Neural progenitor cell (in vitro differentiated cells): ENCODE measurements at regions not wholly inside any gene's neighbourhood (a gene's known extent, or its start where the extent isn't known, plus 50 kb on each side); places are given as distances from the start of the nearest gene placed in this dataset.

Experiments used
- DNase-seq: peaks from one replicate; pipeline ENCODE4 v3.0.0-alpha.2; 2016; ENCODE audit warnings: low spot score
- H2AFZ ChIP-seq: fragments of 200-600 bp; sonication (generic); replicated peaks from 2 replicates; pipeline ENCODE4 v1.6.1; 2016; ENCODE audit warnings: antibody characterized with exemption
- H3F3A ChIP-seq: fragments of 200-600 bp; sonication (generic); 2 replicates; pipeline ENCODE4 v1.6.1; 2016; ENCODE audit warnings: antibody characterized with exemption, low read depth
- H3K27ac ChIP-seq: fragments of 200-600 bp; sonication (generic); 2 replicates; pipeline ENCODE4 v1.5.1; 2016; ENCODE audit warnings: mild to moderate bottlenecking
- H3K27me3 ChIP-seq: fragments of 200-600 bp; sonication (generic); 2 replicates; pipeline ENCODE4 v1.6.1; 2016; ENCODE audit warnings: mild to moderate bottlenecking, moderate library complexity
- H3K36me3 ChIP-seq: fragments of 200-600 bp; sonication (generic); 2 replicates; pipeline ENCODE4 v1.5.1; 2016
- H3K4me1 ChIP-seq: fragments of 200-600 bp; sonication (generic); 2 replicates; pipeline ENCODE4 v1.6.1; 2016; ENCODE audit warnings: mixed run types
- H3K4me2 ChIP-seq: fragments of 200-600 bp; sonication (generic); 2 replicates; pipeline ENCODE4 v1.6.1; 2016
- H3K4me3 ChIP-seq: fragments of 200-600 bp; sonication (generic); 2 replicates; pipeline ENCODE4 v1.5.1; 2016
- H3K79me2 ChIP-seq: fragments of 200-600 bp; sonication (generic); 2 replicates; pipeline ENCODE4 v1.6.1; 2016; ENCODE audit warnings: low read depth
- H3K9ac ChIP-seq: fragments of 200-600 bp; sonication (generic); 2 replicates; pipeline ENCODE4 v1.6.1; 2016
- H3K9me3 ChIP-seq: fragments of 200-600 bp; sonication (generic); 2 replicates; pipeline ENCODE4 v1.5.1; 2016; ENCODE audit warnings: low read depth
- H4K20me1 ChIP-seq: fragments of 200-600 bp; sonication (generic); 2 replicates; pipeline ENCODE4 v1.6.1; 2016; ENCODE audit warnings: low read depth
- H3K27ac Mint-ChIP-seq: 3 replicates; pipeline ENCODE4 v1.8.0; 2021; ENCODE audit warnings: mixed read lengths
- H3K27me3 Mint-ChIP-seq: 2 replicates; pipeline ENCODE4 v1.8.0; 2022; ENCODE audit warnings: low read depth, mild to moderate bottlenecking, inconsistent platforms, moderate library complexity, mixed read lengths; ENCODE audit not compliant: insufficient read depth
- H3K36me3 Mint-ChIP-seq: 3 replicates; pipeline ENCODE4 v1.8.0; 2021; ENCODE audit warnings: mixed read lengths
- H3K4me1 Mint-ChIP-seq: 3 replicates; pipeline ENCODE4 v1.8.0; 2021; ENCODE audit warnings: mixed read lengths
- H3K4me3 Mint-ChIP-seq: 3 replicates; pipeline ENCODE4 v1.8.0; 2021; ENCODE audit warnings: mild to moderate bottlenecking, moderate library complexity, mixed read lengths
- H3K9me3 Mint-ChIP-seq: 3 replicates; pipeline ENCODE4 v1.8.0; 2020; ENCODE audit warnings: mixed read lengths
- EZH2 ChIP-seq: fragments of 200-600 bp; sonication (generic); IDR thresholded peaks from 2 replicates; pipeline ENCODE4 v1.6.1; 2017; ENCODE audit warnings: antibody characterized with exemption, mild to moderate bottlenecking, moderate library complexity
- EZH2phosphoT487 ChIP-seq: fragments of 200-600 bp; sonication (generic); IDR thresholded peaks from 2 replicates; pipeline ENCODE4 v1.6.1; 2017; ENCODE audit warnings: antibody characterized with exemption
- TF ChIP-seq, protein P1 (sequence below): fragments of 200-600 bp; sonication (generic); IDR thresholded peaks from 2 replicates; pipeline ENCODE4 v1.5.1; 2017; ENCODE audit warnings: antibody characterized with exemption, mild to moderate bottlenecking

DNA sequence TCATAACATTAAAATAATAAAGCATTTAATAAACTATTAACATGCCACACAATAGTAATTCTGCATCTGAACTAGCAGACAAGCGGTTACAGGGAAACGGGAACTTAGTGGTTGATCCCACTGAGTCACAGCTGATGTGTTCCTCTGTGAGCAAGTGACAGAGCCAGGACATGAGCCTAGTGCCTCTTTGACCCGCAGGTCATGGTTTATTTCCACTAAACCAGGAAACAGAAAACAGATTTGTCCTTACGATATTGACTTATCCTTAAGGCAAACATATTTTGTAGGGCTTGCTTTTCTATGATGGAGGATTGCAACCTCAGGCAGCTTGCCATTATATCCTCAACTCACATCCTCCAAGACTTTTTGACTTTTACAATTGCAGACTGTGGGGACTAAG, 987.3 kb downstream of the CCSER2 start:
- Mint-ChIP-seq H3K36me3 (no peaks in the 10 kb centered on the region), H3K4me3 (no peak overlapping the region), H3K4me1 (peaks cover 9% of the 10 kb centered on the region), H3K27me3 (no peaks in the 10 kb centered on the region), H3K27ac (no peak overlapping the region), H3K9me3 (no peaks in the 10 kb centered on the region)
- Histone ChIP-seq H3K4me1 (no peaks in the 10 kb centered on the region), H3F3A (no peaks in the 10 kb centered on the region), H4K20me1 (no peaks in the 10 kb centered on the region), H3K9me3 (no peaks in the 10 kb centered on the region), H3K4me3 (no peak overlapping the region), H2AFZ (no peak overlapping the region), H3K27ac (no peak overlapping the region), H3K9ac (no peak overlapping the region), H3K79me2 (no peaks in the 10 kb centered on the region), H3K27me3 (no peaks in the 10 kb centered on the region), H3K4me2 (no peak overlapping the region), H3K36me3 (no peaks in the 10 kb centered on the region)
- TF ChIP-seq EZH2phosphoT487 (no peak), EZH2 (no peak)
- TF ChIP-seq, protein P1, sequence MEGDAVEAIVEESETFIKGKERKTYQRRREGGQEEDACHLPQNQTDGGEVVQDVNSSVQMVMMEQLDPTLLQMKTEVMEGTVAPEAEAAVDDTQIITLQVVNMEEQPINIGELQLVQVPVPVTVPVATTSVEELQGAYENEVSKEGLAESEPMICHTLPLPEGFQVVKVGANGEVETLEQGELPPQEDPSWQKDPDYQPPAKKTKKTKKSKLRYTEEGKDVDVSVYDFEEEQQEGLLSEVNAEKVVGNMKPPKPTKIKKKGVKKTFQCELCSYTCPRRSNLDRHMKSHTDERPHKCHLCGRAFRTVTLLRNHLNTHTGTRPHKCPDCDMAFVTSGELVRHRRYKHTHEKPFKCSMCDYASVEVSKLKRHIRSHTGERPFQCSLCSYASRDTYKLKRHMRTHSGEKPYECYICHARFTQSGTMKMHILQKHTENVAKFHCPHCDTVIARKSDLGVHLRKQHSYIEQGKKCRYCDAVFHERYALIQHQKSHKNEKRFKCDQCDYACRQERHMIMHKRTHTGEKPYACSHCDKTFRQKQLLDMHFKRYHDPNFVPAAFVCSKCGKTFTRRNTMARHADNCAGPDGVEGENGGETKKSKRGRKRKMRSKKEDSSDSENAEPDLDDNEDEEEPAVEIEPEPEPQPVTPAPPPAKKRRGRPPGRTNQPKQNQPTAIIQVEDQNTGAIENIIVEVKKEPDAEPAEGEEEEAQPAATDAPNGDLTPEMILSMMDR, result no peak
- DNase-seq, result no peak

DNA sequence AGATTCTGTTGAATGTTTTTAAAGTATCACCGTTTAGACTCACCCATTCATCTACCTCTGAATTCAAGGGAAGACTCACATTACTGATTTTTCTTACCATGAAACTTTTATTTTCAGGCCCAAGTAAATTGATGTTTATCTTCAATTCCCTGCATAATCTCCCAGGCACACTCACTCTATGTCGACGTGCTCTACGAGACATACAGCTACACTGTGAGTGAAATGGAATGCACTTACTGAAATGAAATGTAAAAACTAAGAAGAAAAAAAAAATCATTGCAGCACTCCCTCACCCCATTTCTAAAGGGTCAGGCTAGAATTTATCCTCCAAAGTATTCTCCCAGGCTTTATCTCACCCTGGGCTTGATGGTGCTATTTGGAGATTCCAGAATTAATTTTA, 987.9 kb downstream of the CCSER2 start:
- Mint-ChIP-seq H3K9me3 (no peaks in the 10 kb centered on the region), H3K27ac (no peak overlapping the region), H3K4me1 (peaks cover 9% of the 10 kb centered on the region), H3K4me3 (no peak overlapping the region), H3K36me3 (no peaks in the 10 kb centered on the region), H3K27me3 (no peaks in the 10 kb centered on the region)
- Histone ChIP-seq H3K4me1 (no peaks in the 10 kb centered on the region), H2AFZ (no peak overlapping the region), H4K20me1 (no peaks in the 10 kb centered on the region), H3K9ac (no peak overlapping the region), H3K4me2 (no peak overlapping the region), H3K36me3 (no peaks in the 10 kb centered on the region), H3K9me3 (no peaks in the 10 kb centered on the region), H3K79me2 (no peaks in the 10 kb centered on the region), H3K27me3 (no peaks in the 10 kb centered on the region), H3K27ac (no peak overlapping the region), H3K4me3 (no peak overlapping the region), H3F3A (no peaks in the 10 kb centered on the region)
- no peak for TF ChIP-seq EZH2phosphoT487
- TF ChIP-seq, protein P1, result no peak
- TF ChIP-seq EZH2, result no peak
- no peak for DNase-seq

DNA sequence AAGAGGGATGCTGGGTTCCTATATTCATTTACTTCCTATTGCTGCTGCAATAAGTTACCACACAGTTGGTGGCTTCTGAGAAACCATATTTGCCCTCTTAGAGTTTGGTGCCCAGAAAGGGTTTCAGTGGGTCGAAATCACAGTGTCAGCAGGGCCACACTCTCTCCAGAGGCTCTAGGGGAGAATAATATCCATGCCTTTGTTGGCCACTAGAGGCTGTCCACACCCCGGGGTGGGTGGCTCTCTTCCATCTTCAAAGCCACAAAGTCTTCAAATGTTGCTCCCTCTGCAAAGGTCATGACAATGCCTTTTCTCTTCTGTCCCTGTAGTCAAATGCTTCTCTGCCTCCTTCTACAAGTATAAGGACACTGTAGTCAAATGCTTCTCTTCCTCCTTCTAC, 989.4 kb downstream of the CCSER2 start:
- no peaks in the 10 kb centered on the region for H3F3A ChIP-seq
- no peak for DNase-seq
- H3K79me2 ChIP-seq, result no peaks in the 10 kb centered on the region
- H3K27ac Mint-ChIP-seq, result no peak overlapping the region
- H3K4me3 Mint-ChIP-seq, result no peak overlapping the region
- no peaks in the 10 kb centered on the region for H3K27me3 ChIP-seq
- no peak overlapping the region for H3K4me2 ChIP-seq
- peaks cover 9% of the 10 kb centered on the region for H3K4me1 Mint-ChIP-seq
- no peaks in the 10 kb centered on the region for H3K36me3 Mint-ChIP-seq
- no peak overlapping the region for H3K9ac ChIP-seq
- TF ChIP-seq, protein P1, result peak; percentile 30
- no peak for TF ChIP-seq EZH2
- no peak for TF ChIP-seq EZH2phosphoT487
- H3K27ac ChIP-seq, result no peak overlapping the region
- H3K4me1 ChIP-seq, result no peaks in the 10 kb centered on the region
- H4K20me1 ChIP-seq, result no peaks in the 10 kb centered on the region
- H3K9me3 Mint-ChIP-seq, result no peaks in the 10 kb centered on the region
- H3K9me3 ChIP-seq, result no peaks in the 10 kb centered on the region
- no peak overlapping the region for H3K4me3 ChIP-seq
- no peaks in the 10 kb centered on the region for H3K27me3 Mint-ChIP-seq
- H2AFZ ChIP-seq, result no peak overlapping the region
- no peaks in the 10 kb centered on the region for H3K36me3 ChIP-seq
